Astrocyte (in vitro differentiated cells and primary cell): ENCODE measurements at regions not wholly inside any gene's neighbourhood (a gene's known extent, or its start where the extent isn't known, plus 50 kb on each side); places are given as distances from the start of the nearest gene placed in this dataset.

Experiments
- DNase-seq: peaks from one replicate; pipeline ENCODE4 v3.0.0-alpha.2; 2010; ENCODE audit warnings: low read depth
- FAIRE-seq: peaks from 2 replicates; lab custom pipeline; 2011; peaks lifted over from hg19 to GRCh38; lab: Jason Lieb, UNC
- H2AFZ ChIP-seq: 2 replicates; pipeline ENCODE4 v1.6.0; 2012; ENCODE audit warnings: low read depth, low read length, inconsistent platforms
- H3K27ac ChIP-seq: 2 replicates; pipeline ENCODE4 v1.5.1; 2011; ENCODE audit warnings: low read depth, low read length, inconsistent platforms
- H3K27me3 ChIP-seq: 2 replicates; pipeline ENCODE4 v1.6.0; 2011; ENCODE audit warnings: low read length, inconsistent platforms; ENCODE audit not compliant: insufficient read depth
- H3K36me3 ChIP-seq: 2 replicates; pipeline ENCODE4 v1.5.1; 2011; ENCODE audit warnings: low read length, inconsistent platforms; ENCODE audit not compliant: insufficient read depth
- H3K4me1 ChIP-seq: 2 replicates; pipeline ENCODE4 v1.5.1; 2011; ENCODE audit warnings: low read length, inconsistent platforms; ENCODE audit not compliant: insufficient read depth
- H3K4me2 ChIP-seq: 2 replicates; pipeline ENCODE4 v1.6.0; 2012; ENCODE audit warnings: low read length, inconsistent platforms
- H3K4me3 ChIP-seq: 2 replicates; pipeline ENCODE4 v1.5.1; 2011; ENCODE audit warnings: low read depth, mild to moderate bottlenecking, low read length, inconsistent platforms; ENCODE audit not compliant: insufficient read depth
- H3K79me2 ChIP-seq: 2 replicates; pipeline ENCODE4 v1.6.0; 2012; ENCODE audit warnings: mild to moderate bottlenecking, low read length, inconsistent platforms; ENCODE audit not compliant: insufficient read depth
- H3K9ac ChIP-seq: 2 replicates; pipeline ENCODE4 v1.6.0; 2012; ENCODE audit warnings: mild to moderate bottlenecking, low read length, inconsistent platforms
- H3K9me3 ChIP-seq: 2 replicates; pipeline ENCODE4 v1.5.1; 2012; ENCODE audit warnings: low read depth, mild to moderate bottlenecking, low read length, inconsistent platforms; ENCODE audit not compliant: insufficient read depth
- H4K20me1 ChIP-seq: 2 replicates; pipeline ENCODE4 v1.6.0; 2012; ENCODE audit warnings: low read length, inconsistent platforms; ENCODE audit not compliant: insufficient read depth
- H3K27ac Mint-ChIP-seq: one replicate; pipeline ENCODE4 v1.8.0; 2021; ENCODE audit warnings: mild to moderate bottlenecking, mixed read lengths; ENCODE audit not compliant: unreplicated experiment
- H3K27me3 Mint-ChIP-seq: one replicate; pipeline ENCODE4 v1.8.0; 2021; ENCODE audit warnings: low read depth, mixed read lengths; ENCODE audit not compliant: unreplicated experiment
- H3K36me3 Mint-ChIP-seq: one replicate; pipeline ENCODE4 v1.8.0; 2021; ENCODE audit warnings: low read depth, mixed read lengths; ENCODE audit not compliant: unreplicated experiment
- H3K4me1 Mint-ChIP-seq: one replicate; pipeline ENCODE4 v1.8.0; 2021; ENCODE audit warnings: low read depth, mixed read lengths; ENCODE audit not compliant: unreplicated experiment
- H3K4me3 Mint-ChIP-seq: one replicate; pipeline ENCODE4 v1.8.0; 2021; ENCODE audit warnings: mild to moderate bottlenecking, moderate library complexity, mixed read lengths; ENCODE audit not compliant: unreplicated experiment
- H3K9me3 Mint-ChIP-seq: one replicate; pipeline ENCODE4 v1.8.0; 2021; ENCODE audit warnings: mild to moderate bottlenecking, mixed read lengths; ENCODE audit not compliant: unreplicated experiment
- EZH2 ChIP-seq: IDR thresholded peaks from 2 replicates; pipeline ENCODE4 v1.6.1; 2012; ENCODE audit warnings: mild to moderate bottlenecking, low read length, inconsistent platforms; ENCODE audit not compliant: insufficient read depth
- TF ChIP-seq, protein P1 (sequence below): IDR thresholded peaks from 2 replicates; pipeline ENCODE4 v1.5.1; 2011; ENCODE audit warnings: low read depth, mild to moderate bottlenecking, inconsistent platforms, low read length, moderate library complexity; ENCODE audit not compliant: insufficient read depth

DNA sequence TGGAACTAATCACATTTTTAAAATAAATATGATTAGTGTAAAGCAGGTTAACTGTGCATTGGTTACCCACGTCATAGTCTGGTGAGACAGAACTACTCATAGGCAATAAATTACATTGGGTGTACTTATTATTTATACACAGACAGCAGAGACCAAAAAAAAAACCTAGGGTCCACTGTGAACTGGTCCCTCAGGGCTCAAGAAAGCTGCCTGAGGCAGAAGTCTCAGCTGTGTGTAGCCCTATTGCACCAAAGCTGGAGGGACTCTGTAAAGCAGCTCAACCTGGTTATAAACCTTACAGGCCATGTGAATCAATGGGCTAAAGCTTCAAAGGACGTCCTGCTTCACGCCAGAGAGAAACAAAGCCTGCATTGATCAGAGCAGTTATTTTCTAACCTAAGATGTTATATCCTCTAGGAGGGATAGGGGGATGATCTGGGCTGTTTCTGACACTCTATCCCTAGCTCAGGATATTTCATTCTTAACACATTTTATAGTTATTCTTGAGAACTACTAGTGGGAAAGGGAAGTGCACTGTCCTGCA lies 432.2 kb upstream of the ANO3 start:
- H3K4me3 Mint-ChIP-seq = no peak overlapping the region

DNA sequence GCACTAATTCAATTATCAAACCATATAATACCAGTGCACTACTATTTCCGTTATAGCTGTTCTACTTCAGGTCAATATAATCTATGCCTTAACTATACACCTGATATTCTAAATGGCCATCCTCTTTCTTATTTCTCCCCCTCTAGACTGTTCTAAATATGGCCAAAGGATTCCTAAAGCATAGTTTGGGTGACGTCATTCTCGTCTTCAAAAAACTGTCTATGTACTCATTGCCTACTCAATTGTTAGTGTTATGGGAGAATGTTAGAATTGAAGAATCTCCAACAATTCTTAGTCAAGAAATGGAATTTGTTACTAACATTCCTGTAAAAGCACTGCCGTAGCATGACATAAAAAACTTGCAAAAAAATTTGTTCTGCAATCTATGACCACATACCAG lies 431.1 kb upstream of the ANO3 start:
- Mint-ChIP-seq H3K27me3 (no peaks in the 10 kb centered on the region), H3K4me1 (no peaks in the 10 kb centered on the region), H3K9me3 (no peaks in the 10 kb centered on the region), H3K4me3 (no peak overlapping the region), H3K27ac (no peak overlapping the region), H3K36me3 (no peaks in the 10 kb centered on the region)
- no peaks in the 10 kb centered on the region for H3K79me2 ChIP-seq
- no peak for TF ChIP-seq EZH2
- TF ChIP-seq, protein P1, sequence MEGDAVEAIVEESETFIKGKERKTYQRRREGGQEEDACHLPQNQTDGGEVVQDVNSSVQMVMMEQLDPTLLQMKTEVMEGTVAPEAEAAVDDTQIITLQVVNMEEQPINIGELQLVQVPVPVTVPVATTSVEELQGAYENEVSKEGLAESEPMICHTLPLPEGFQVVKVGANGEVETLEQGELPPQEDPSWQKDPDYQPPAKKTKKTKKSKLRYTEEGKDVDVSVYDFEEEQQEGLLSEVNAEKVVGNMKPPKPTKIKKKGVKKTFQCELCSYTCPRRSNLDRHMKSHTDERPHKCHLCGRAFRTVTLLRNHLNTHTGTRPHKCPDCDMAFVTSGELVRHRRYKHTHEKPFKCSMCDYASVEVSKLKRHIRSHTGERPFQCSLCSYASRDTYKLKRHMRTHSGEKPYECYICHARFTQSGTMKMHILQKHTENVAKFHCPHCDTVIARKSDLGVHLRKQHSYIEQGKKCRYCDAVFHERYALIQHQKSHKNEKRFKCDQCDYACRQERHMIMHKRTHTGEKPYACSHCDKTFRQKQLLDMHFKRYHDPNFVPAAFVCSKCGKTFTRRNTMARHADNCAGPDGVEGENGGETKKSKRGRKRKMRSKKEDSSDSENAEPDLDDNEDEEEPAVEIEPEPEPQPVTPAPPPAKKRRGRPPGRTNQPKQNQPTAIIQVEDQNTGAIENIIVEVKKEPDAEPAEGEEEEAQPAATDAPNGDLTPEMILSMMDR = no peak
- no peak overlapping the region for H2AFZ ChIP-seq
- no peak overlapping the region for H3K4me2 ChIP-seq
- no peak overlapping the region for H3K4me3 ChIP-seq
- no peaks in the 10 kb centered on the region for H3K36me3 ChIP-seq
- H4K20me1 ChIP-seq = no peaks in the 10 kb centered on the region
- no peaks in the 10 kb centered on the region for H3K9me3 ChIP-seq
- DNase-seq = no peak
- H3K9ac ChIP-seq = no peak overlapping the region
- no peaks in the 10 kb centered on the region for H3K4me1 ChIP-seq
- H3K27ac ChIP-seq = no peak overlapping the region
- FAIRE-seq = no peak
- H3K27me3 ChIP-seq = no peaks in the 10 kb centered on the region

More for the DNA sequence above, 432.2 kb upstream of the ANO3 start:
- Histone ChIP-seq H3K4me1 (no peaks in the 10 kb centered on the region), H3K9ac (no peak overlapping the region), H3K27me3 (no peaks in the 10 kb centered on the region), H3K79me2 (no peaks in the 10 kb centered on the region), H3K9me3 (no peaks in the 10 kb centered on the region), H3K27ac (no peak overlapping the region), H3K36me3 (no peaks in the 10 kb centered on the region), H3K4me2 (no peak overlapping the region), H4K20me1 (no peaks in the 10 kb centered on the region), H3K4me3 (no peak overlapping the region), H2AFZ (no peak overlapping the region)
- TF ChIP-seq EZH2 = no peak
- TF ChIP-seq, protein P1 = no peak
- H3K27me3 Mint-ChIP-seq = no peaks in the 10 kb centered on the region
- no peaks in the 10 kb centered on the region for H3K9me3 Mint-ChIP-seq
- DNase-seq (no peak), FAIRE-seq (no peak)
- H3K36me3 Mint-ChIP-seq = no peaks in the 10 kb centered on the region
- H3K4me1 Mint-ChIP-seq = no peaks in the 10 kb centered on the region
- no peak overlapping the region for H3K27ac Mint-ChIP-seq

DNA sequence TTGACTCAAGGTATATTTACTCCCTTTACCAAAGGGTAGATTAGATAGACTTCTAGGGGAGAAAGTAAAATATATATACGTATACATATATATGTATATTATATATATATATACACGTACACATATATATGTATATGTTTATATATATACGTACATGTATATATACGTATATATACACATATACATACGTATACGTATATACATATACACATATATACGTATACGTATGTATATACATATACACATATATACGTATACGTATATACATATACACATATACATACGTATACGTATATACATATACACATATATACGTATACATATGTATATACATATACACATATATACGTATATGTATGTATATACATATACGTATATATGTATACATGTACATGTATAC lies 430.5 kb upstream of the ANO3 start:
- Histone ChIP-seq H3K4me3 (no peak overlapping the region), H3K9ac (no peak overlapping the region), H2AFZ (no peak overlapping the region), H3K27ac (no peak overlapping the region), H3K9me3 (no peaks in the 10 kb centered on the region), H3K79me2 (no peaks in the 10 kb centered on the region), H3K36me3 (no peaks in the 10 kb centered on the region), H4K20me1 (no peaks in the 10 kb centered on the region), H3K4me1 (no peaks in the 10 kb centered on the region), H3K4me2 (no peak overlapping the region), H3K27me3 (no peaks in the 10 kb centered on the region)
- TF ChIP-seq, protein P1 = no peak
- no peak for TF ChIP-seq EZH2
- Mint-ChIP-seq H3K27me3 (no peaks in the 10 kb centered on the region), H3K36me3 (no peaks in the 10 kb centered on the region), H3K27ac (no peak overlapping the region), H3K4me3 (no peak overlapping the region), H3K9me3 (no peaks in the 10 kb centered on the region), H3K4me1 (no peaks in the 10 kb centered on the region)
- DNase-seq (no peak), FAIRE-seq (no peak)
